Smooth muscle cell (in vitro differentiated cells): ENCODE measurements at regions not wholly inside any gene's neighbourhood (a gene's known extent, or its start where the extent isn't known, plus 50 kb on each side); places are given as distances from the start of the nearest gene placed in this dataset.

Experiments used
- DNase-seq: peaks from one replicate; lab custom pipeline; 2025; ENCODE audit not compliant: unreplicated experiment; lab: John Stamatoyannopoulos, UW
- H2AFZ ChIP-seq: fragments of 200-600 bp; sonication (generic); 2 replicates; pipeline ENCODE4 v1.6.0; 2016; ENCODE audit warnings: antibody characterized with exemption, low read depth, mild to moderate bottlenecking
- H3F3A ChIP-seq: fragments of 200-600 bp; sonication (generic); 2 replicates; pipeline ENCODE4 v1.6.0; 2017; ENCODE audit warnings: antibody characterized with exemption, low read depth
- H3K27ac ChIP-seq: fragments of 200-600 bp; sonication (generic); 2 replicates; pipeline ENCODE4 v1.5.1; 2016; ENCODE audit warnings: low read depth, mild to moderate bottlenecking
- H3K27me3 ChIP-seq: fragments of 200-600 bp; sonication (generic); 2 replicates; pipeline ENCODE4 v1.6.1; 2016; ENCODE audit warnings: low read depth, mild to moderate bottlenecking
- H3K36me3 ChIP-seq: fragments of 200-600 bp; sonication (generic); 2 replicates; pipeline ENCODE4 v1.5.1; 2016; ENCODE audit warnings: low read depth
- H3K4me1 ChIP-seq: fragments of 200-600 bp; sonication (generic); 2 replicates; pipeline ENCODE4 v1.5.1; 2016; ENCODE audit warnings: low read depth
- H3K4me2 ChIP-seq: fragments of 200-600 bp; sonication (generic); 2 replicates; pipeline ENCODE4 v1.6.0; 2016; ENCODE audit warnings: mild to moderate bottlenecking
- H3K4me3 ChIP-seq: fragments of 200-600 bp; sonication (generic); 2 replicates; pipeline ENCODE4 v1.5.1; 2016; ENCODE audit warnings: mild to moderate bottlenecking
- H3K79me2 ChIP-seq: fragments of 200-600 bp; sonication (generic); 2 replicates; pipeline ENCODE4 v1.6.0; 2016; ENCODE audit warnings: low read depth, mild to moderate bottlenecking
- H3K9ac ChIP-seq: fragments of 200-600 bp; sonication (generic); 2 replicates; pipeline ENCODE4 v1.6.0; 2016; ENCODE audit warnings: low read depth
- H3K9me3 ChIP-seq: fragments of 200-600 bp; sonication (generic); replicated peaks from 2 replicates; pipeline ENCODE4 v1.5.1; 2016; ENCODE audit warnings: low read depth
- H4K20me1 ChIP-seq: fragments of 200-600 bp; sonication (generic); 2 replicates; pipeline ENCODE4 v1.6.0; 2016; ENCODE audit warnings: low read depth
- CTCF ChIP-seq: fragments of 200-600 bp; sonication (generic); IDR thresholded peaks from 2 replicates; pipeline ENCODE4 v1.5.1; 2017; ENCODE audit warnings: borderline replicate concordance, mild to moderate bottlenecking, antibody characterized with exemption; ENCODE audit not compliant: insufficient read depth, poor library complexity, severe bottlenecking
- WGBS: methylation state at CpG from one replicate; pipeline ENCODE4 v1.1.7; 2016; ENCODE audit warnings: low lambda C conversion rate; 5-methylcytosine and 5-hydroxymethylcytosine counted together

- DNase-seq, result no peak
- Histone ChIP-seq H3K79me2 (no peaks in the 10 kb centered on the region), H3K36me3 (no peaks in the 10 kb centered on the region), H3K9me3 (no peaks in the 10 kb centered on the region), H3K27me3 (no peaks in the 10 kb centered on the region), H3K9ac (no peak overlapping the region), H3K4me3 (no peak overlapping the region), H3F3A (peaks cover under 1% of the 10 kb centered on the region), H3K27ac (no peak overlapping the region), H3K4me2 (no peak overlapping the region), H2AFZ (peak overlapping the region; percentile 88), H4K20me1 (no peaks in the 10 kb centered on the region), H3K4me1 (no peaks in the 10 kb centered on the region)
- no peak for TF ChIP-seq CTCF
- 39% methylated on average over 1 of the region's 1 CpG for WGBS
These were observed 140.0 kb upstream of the CBLB start for GRCh38 chr3:106008766-106009165.

- H3K9me3 ChIP-seq, result no peaks in the 10 kb centered on the region
- no peak for TF ChIP-seq CTCF
- no peak overlapping the region for H3K9ac ChIP-seq
- H3K79me2 ChIP-seq, result no peaks in the 10 kb centered on the region
- no peaks in the 10 kb centered on the region for H3K36me3 ChIP-seq
- H3K4me3 ChIP-seq, result no peak overlapping the region
- no peaks in the 10 kb centered on the region for H3F3A ChIP-seq
- no peak for DNase-seq
- H4K20me1 ChIP-seq, result no peaks in the 10 kb centered on the region
- no peaks in the 10 kb centered on the region for H3K4me1 ChIP-seq
- WGBS, result 83% methylated on average over 3 of the region's 3 CpGs
- H3K27ac ChIP-seq, result no peak overlapping the region
- H3K4me2 ChIP-seq, result no peak overlapping the region
- H3K27me3 ChIP-seq, result no peaks in the 10 kb centered on the region
- no peak overlapping the region for H2AFZ ChIP-seq
These were observed 142.0 kb upstream of the CBLB start for GRCh38 chr3:106010829-106011228.

- H2AFZ ChIP-seq, result peak overlapping the region; percentile 44
- 15% methylated on average over 2 of the region's 2 CpGs for whole genome bisulfite sequencing
- DNase-seq, result no peak
- no peak for TF ChIP-seq CTCF
- no peaks in the 10 kb centered on the region for H3K9me3 ChIP-seq
- H3F3A ChIP-seq, result no peaks in the 10 kb centered on the region
- no peaks in the 10 kb centered on the region for H3K36me3 ChIP-seq
- H3K4me3 ChIP-seq, result no peak overlapping the region
- no peaks in the 10 kb centered on the region for H3K79me2 ChIP-seq
- H3K4me2 ChIP-seq, result peak overlapping the region; percentile 59
- peak overlapping the region; percentile 32 for H3K9ac ChIP-seq
- H3K4me1 ChIP-seq, result no peaks in the 10 kb centered on the region
- no peaks in the 10 kb centered on the region for H3K27me3 ChIP-seq
- H3K27ac ChIP-seq, result peak overlapping the region; percentile 87
- H4K20me1 ChIP-seq, result no peaks in the 10 kb centered on the region
These were observed 145.2 kb upstream of the CBLB start for GRCh38 chr3:106013971-106014370.

GRCh38 chr3:106014518-106014917, 145.7 kb upstream of the CBLB start:
- H3K27me3 ChIP-seq, result no peaks in the 10 kb centered on the region
- H3K79me2 ChIP-seq, result no peaks in the 10 kb centered on the region
- TF ChIP-seq CTCF, result no peak
- H3K9me3 ChIP-seq, result no peaks in the 10 kb centered on the region
- H3K36me3 ChIP-seq, result no peaks in the 10 kb centered on the region
- 81% methylated on average over 1 of the region's 1 CpG for WGBS
- no peak for DNase-seq
- H3K4me1 ChIP-seq, result no peaks in the 10 kb centered on the region
- H3F3A ChIP-seq, result no peaks in the 10 kb centered on the region
- H3K9ac ChIP-seq, result peak overlapping the region; percentile 32
- no peak overlapping the region for H3K4me3 ChIP-seq
- H4K20me1 ChIP-seq, result no peaks in the 10 kb centered on the region
- peak overlapping the region; percentile 59 for H3K4me2 ChIP-seq
- H2AFZ ChIP-seq, result peak overlapping the region; percentile 44
- peak overlapping the region; percentile 87 for H3K27ac ChIP-seq
